C4-2B (cell line): ENCODE measurements at regions not wholly inside any gene's neighbourhood (a gene's known extent, or its start where the extent isn't known, plus 50 kb on each side); places are given as distances from the start of the nearest gene placed in this dataset.
"Not testable (repeated sequence)": the region's sequence is repeated elsewhere in the genome, so short reads cannot be mapped to it uniquely, and the experiment has no call there.

Source experiments
- H3K27ac ChIP-seq: fragments of 450-650 bp; 2 replicates; pipeline ENCODE4 v1.5.1; 2017
- ZFX ChIP-seq: fragments of 450-650 bp; IDR thresholded peaks from 2 replicates; pipeline ENCODE4 v1.6.1; 2017
- TF ChIP-seq, protein P1 (sequence below): fragments of 450-650 bp; conservative IDR thresholded peaks from 2 replicates; pipeline ENCODE4 v1.5.1; 2017; ENCODE audit warnings: mild to moderate bottlenecking

DNA sequence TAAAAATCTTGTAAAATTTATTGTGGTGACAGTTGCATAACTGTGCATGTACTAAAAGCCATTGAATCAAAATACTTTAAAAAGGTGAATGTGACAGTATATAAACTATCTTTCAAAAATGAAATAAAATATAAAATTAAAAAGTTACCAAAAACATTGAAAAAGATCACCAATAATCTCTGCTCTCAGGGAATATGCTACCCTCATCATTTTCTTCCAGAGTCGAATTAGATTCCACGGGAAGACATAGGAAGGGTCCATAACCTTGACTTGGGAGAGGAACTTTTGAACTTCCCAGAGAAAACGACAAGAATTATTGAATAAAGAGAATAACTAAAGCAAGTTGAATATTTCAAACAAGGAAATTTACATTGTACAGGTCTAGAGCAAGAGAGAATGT lies 649.5 kb downstream of the NUP35 start:
- TF ChIP-seq, protein P1, sequence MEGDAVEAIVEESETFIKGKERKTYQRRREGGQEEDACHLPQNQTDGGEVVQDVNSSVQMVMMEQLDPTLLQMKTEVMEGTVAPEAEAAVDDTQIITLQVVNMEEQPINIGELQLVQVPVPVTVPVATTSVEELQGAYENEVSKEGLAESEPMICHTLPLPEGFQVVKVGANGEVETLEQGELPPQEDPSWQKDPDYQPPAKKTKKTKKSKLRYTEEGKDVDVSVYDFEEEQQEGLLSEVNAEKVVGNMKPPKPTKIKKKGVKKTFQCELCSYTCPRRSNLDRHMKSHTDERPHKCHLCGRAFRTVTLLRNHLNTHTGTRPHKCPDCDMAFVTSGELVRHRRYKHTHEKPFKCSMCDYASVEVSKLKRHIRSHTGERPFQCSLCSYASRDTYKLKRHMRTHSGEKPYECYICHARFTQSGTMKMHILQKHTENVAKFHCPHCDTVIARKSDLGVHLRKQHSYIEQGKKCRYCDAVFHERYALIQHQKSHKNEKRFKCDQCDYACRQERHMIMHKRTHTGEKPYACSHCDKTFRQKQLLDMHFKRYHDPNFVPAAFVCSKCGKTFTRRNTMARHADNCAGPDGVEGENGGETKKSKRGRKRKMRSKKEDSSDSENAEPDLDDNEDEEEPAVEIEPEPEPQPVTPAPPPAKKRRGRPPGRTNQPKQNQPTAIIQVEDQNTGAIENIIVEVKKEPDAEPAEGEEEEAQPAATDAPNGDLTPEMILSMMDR: no peak
- no peak for TF ChIP-seq ZFX

DNA sequence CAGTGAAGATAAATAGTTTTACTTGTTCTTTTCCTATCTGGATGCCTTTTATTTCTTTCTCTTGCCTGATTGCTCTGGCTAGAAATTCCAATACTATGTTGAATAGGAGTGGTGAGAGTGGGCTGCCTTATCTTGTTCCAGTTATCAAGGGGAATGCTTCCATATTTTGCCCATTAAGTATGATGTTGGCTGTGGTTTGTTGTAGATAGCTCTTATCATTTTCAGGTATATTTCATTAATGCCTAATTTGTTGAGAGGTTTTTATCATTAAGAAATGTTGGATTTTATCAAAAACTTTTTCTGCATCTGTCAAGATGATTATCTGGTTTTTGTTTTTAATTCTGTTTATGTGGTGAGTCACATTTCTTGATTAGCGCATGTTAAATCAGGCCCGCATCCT lies 655.8 kb downstream of the NUP35 start:
- TF ChIP-seq, protein P1: no peak
- TF ChIP-seq ZFX: no peak
- no peak overlapping the region for H3K27ac ChIP-seq

More for the DNA sequence above, 649.5 kb downstream of the NUP35 start:
- no peak overlapping the region for H3K27ac ChIP-seq

DNA sequence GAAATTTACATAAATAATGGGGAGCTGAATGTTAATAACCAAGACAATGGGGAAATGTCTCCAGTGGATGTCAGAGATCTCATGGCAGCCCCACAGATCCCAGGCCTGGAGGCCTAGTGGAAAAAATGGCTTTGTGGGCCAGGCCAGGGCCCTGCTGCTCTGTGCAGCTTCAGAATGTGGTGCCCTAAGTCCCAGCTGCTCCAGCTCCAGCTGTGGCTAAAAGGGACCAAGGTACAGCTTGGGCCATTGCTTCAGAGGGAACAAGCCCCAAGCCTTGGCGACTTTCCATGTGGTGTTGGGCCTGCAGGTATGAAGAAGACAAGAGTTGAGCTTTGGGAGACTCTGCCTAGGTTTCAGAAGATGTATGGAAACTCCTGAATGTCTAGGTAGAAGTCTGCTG lies 658.2 kb downstream of the NUP35 start:
- no peak overlapping the region for H3K27ac ChIP-seq
- TF ChIP-seq, protein P1: no peak
- no peak for TF ChIP-seq ZFX

DNA sequence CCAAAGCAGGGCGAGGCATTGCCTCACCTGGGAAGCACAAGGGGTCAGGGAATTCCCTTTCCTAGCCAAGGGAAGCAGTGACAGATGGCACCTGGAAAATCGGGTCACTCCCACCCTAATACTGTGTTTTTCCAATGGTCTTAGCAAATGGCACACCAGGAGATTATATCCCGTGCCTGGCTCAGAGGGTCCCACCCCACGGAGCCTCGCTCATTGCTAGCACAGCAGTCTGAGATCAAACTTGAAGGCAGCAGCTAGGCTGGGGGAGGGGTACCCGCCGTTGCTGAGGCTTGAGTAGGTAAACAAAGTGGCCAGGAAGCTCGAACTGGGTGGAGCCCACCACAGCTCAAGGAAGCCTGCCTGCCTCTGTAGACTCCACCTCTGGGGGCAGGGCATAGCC lies 664.6 kb downstream of the NUP35 start:
- not testable (repeated sequence) for H3K27ac ChIP-seq

DNA sequence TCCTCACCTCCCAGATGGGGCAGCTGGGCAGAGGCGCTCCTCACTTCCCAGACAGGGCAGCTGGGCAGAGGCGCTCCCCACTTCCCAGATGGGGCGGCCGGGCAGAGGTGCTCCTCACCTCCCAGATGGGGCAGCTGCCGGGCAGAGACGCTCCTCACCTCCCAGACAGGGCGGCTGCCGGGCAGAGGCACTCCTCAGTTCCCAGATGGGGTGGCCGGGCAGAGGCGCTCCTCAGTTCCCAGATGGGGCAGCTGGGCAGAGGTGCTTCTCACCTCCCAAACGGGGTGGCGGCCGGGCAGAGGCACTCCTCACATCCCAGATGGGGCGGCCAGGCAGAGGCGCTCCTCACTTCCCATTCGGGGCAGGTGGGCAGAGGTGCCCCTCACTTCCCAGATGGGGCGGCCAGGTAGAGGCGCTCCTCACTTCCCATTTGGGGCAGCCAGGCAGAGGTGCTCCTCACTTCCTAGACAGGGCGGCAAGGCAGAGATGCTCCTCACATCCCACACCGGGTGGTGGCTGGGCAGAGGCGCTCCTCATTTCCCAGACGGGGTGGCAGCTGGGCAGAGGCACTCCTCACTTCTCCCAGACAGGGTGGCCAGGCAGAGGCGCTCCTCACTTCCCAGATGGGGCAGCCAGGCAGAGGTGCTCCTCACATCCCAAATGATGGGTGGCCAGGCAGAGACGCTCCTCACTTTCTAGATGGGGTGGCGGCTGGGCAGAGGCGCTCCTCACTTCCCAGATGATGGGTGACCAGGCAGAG lies 668.1 kb downstream of the NUP35 start:
- not testable (repeated sequence) for H3K27ac ChIP-seq

DNA sequence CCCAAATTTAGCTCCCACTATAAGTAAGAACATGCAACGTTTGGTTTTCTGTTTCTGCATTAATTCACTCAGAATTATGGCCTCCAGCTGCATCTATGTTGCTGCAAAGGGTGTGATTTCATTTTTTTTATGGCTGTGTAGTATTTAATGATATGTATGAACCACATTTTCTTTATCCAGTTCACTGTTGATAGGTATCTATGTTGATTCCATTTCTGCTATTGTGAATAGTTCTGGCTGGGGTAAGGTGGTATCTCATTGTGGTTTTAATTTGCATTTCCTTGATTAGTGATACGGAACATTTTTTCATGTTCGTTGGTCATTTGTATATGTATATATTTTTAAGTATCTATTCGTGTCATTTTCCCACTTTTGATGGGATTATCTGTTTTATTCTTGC lies 674.3 kb downstream of the NUP35 start:
- TF ChIP-seq, protein P1: no peak
- TF ChIP-seq ZFX: no peak
- no peak overlapping the region for H3K27ac ChIP-seq

DNA sequence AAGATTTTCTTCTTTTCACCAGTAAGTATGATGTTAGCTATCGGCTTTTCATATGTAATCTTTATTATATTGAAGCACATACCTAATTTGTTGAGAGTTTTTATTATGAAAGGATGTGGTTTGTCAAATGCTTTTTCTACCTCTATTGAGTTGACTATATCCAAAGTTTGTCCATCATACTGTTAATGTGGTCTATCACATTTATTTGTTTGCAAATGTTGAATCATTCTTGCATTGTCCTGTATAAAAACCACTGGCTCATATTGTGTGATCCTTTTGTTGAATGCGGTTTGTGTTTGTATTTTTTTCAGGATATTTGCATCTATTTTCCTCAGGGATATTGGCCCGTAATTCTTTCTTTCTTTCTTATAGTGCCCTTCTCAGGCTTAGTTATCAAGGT lies 675.5 kb downstream of the NUP35 start:
- no peak for TF ChIP-seq ZFX
- TF ChIP-seq, protein P1: no peak

DNA sequence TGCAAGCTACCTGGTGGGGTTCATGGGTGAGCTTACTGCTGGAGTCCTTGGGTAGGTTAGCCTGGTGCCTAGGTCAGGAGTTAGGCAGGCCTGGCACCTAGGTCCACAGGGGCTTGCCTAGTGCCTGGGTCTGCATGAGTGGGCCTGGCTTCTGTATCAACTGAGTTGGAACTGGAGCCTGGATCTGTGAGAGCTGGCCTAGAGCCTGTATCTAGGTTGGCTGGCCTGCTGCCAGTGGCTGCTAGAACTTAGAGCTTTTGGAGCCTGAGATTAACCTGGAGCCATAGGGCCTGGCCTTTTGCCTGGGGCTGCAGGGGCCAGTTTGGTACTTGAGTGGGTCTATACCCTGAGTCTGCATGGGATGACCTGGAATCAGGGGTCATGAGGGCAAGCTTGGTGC lies 679.4 kb downstream of the NUP35 start:
- no peak overlapping the region for H3K27ac ChIP-seq
- TF ChIP-seq ZFX: no peak
- TF ChIP-seq, protein P1: no peak

More for the DNA sequence above, 675.5 kb downstream of the NUP35 start:
- no peak overlapping the region for H3K27ac ChIP-seq
